ENCODE measurements at regions not wholly inside any gene's neighbourhood (a gene's known extent, or its start where the extent isn't known, plus 50 kb on each side); places are given as distances from the start of the nearest gene placed in this dataset.

DNA sequence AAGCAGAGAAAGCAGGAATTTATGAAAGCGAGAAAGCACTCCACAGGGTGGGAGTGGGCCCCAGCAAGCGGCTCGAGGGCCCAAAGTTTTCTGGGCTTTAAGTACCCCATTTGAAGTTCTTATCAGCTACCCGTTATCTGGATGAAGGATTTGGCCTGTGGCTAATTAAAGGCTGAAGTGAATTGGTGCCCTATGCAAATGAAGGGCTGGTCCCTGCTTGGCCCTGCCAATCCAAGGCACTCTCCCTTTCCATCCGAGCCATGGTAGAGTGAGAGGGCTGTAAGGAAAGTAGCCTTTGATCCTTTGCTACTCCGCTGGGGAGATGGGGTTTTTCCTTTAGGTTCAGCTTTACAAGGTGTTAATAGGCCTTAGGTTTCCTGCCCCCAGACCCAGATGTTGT lies 469.3 kb upstream of the CFAP20DC start:
- TF ChIP-seq MXI1 (conservative IDR thresholded peaks at IDR 0.05; ENCODE audit: poor library complexity, severe bottlenecking) (no peak), EZH2 (IDR thresholded peaks at IDR 0.05; ENCODE audit: borderline replicate concordance, insufficient read depth, low read length, poor library complexity, severe bottlenecking) (no peak)
- TF ChIP-seq, protein P1, sequence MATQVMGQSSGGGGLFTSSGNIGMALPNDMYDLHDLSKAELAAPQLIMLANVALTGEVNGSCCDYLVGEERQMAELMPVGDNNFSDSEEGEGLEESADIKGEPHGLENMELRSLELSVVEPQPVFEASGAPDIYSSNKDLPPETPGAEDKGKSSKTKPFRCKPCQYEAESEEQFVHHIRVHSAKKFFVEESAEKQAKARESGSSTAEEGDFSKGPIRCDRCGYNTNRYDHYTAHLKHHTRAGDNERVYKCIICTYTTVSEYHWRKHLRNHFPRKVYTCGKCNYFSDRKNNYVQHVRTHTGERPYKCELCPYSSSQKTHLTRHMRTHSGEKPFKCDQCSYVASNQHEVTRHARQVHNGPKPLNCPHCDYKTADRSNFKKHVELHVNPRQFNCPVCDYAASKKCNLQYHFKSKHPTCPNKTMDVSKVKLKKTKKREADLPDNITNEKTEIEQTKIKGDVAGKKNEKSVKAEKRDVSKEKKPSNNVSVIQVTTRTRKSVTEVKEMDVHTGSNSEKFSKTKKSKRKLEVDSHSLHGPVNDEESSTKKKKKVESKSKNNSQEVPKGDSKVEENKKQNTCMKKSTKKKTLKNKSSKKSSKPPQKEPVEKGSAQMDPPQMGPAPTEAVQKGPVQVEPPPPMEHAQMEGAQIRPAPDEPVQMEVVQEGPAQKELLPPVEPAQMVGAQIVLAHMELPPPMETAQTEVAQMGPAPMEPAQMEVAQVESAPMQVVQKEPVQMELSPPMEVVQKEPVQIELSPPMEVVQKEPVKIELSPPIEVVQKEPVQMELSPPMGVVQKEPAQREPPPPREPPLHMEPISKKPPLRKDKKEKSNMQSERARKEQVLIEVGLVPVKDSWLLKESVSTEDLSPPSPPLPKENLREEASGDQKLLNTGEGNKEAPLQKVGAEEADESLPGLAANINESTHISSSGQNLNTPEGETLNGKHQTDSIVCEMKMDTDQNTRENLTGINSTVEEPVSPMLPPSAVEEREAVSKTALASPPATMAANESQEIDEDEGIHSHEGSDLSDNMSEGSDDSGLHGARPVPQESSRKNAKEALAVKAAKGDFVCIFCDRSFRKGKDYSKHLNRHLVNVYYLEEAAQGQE (IDR thresholded peaks at IDR 0.05; ENCODE audit: borderline replicate concordance) = no peak
- H3K27me3 ChIP-seq (ENCODE audit: insufficient read depth, low read depth, low read length) = no peaks in the 10 kb centered on the region
- no peaks in the 10 kb centered on the region for H3K9me2 ChIP-seq (ENCODE audit: insufficient read depth, low read length)
- no peaks in the 10 kb centered on the region for H3F3A ChIP-seq (ENCODE audit: insufficient read depth, low read length, poor library complexity, severe bottlenecking)
- no peak overlapping the region for H3K4me2 ChIP-seq (ENCODE audit: low read length)
- H3K4me3 ChIP-seq (ENCODE audit: low read length) = no peak overlapping the region
- no peaks in the 10 kb centered on the region for H4K20me1 ChIP-seq (ENCODE audit: insufficient read depth)
- H3K9ac ChIP-seq (ENCODE audit: low read length) = no peak overlapping the region
- no peaks in the 10 kb centered on the region for H3K36me3 ChIP-seq (ENCODE audit: insufficient read depth, low read length)
- H3K79me2 ChIP-seq (replicated peaks; ENCODE audit: insufficient read depth, low read length) = no peaks in the 10 kb centered on the region
- H2AFZ ChIP-seq (ENCODE audit: low read depth, low read length) = no peak overlapping the region
- H3K9me3 ChIP-seq (ENCODE audit: low read length) = no peaks in the 10 kb centered on the region
- no peak overlapping the region for H3K27ac ChIP-seq (ENCODE audit: low read length)

DNA sequence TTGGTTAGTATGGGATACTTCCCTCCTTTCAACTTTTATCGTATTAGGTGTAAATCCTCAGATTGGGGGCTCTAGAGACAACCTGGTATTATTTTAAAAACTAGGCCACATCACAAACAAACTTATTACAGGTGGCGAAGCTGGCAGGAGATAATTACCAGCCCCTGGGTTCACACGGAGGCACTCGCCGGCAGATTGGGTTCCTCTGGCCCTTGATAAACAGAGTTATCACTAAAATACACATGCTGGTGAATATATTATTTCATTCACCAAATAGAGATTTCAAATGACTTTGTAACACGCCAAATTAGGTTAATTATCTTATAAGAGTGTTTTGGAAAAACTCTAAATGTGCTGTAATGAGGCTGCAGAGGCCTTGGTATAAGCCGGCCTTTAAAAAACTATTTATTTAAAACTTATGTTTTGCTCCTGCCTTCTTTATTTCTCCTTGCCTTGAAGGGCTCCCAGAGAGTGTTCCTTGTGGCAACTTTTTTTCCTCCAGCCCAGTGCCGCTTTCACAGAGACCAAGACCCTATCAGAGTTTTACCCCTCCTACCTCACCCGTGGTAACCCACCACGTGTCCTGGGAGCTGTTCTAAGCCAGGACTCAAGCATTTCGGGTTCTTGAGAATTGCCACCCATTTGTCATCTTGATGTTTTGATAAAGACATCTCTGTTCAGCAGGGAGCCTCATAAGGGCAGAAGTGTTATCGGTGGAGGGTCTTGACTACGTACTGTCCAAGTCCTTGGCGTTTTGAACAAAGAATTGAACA lies 468.6 kb upstream of the CFAP20DC start:
- no peaks in the 10 kb centered on the region for H3K79me2 ChIP-seq (replicated peaks; ENCODE audit: insufficient read depth, low read length)
- no peak overlapping the region for H2AFZ ChIP-seq (ENCODE audit: low read depth, low read length)
- H3K27me3 ChIP-seq (ENCODE audit: insufficient read depth, low read depth, low read length) = no peaks in the 10 kb centered on the region
- H4K20me1 ChIP-seq (ENCODE audit: insufficient read depth) = no peaks in the 10 kb centered on the region
- H3K4me2 ChIP-seq (ENCODE audit: low read length) = no peak overlapping the region
- H3K36me3 ChIP-seq (ENCODE audit: insufficient read depth, low read length) = no peaks in the 10 kb centered on the region
- no peaks in the 10 kb centered on the region for H3F3A ChIP-seq (ENCODE audit: insufficient read depth, low read length, poor library complexity, severe bottlenecking)
- H3K9me2 ChIP-seq (ENCODE audit: insufficient read depth, low read length) = no peaks in the 10 kb centered on the region
- no peak for TF ChIP-seq RAD21 (conservative IDR thresholded peaks at IDR 0.05)
- TF ChIP-seq, protein P2, sequence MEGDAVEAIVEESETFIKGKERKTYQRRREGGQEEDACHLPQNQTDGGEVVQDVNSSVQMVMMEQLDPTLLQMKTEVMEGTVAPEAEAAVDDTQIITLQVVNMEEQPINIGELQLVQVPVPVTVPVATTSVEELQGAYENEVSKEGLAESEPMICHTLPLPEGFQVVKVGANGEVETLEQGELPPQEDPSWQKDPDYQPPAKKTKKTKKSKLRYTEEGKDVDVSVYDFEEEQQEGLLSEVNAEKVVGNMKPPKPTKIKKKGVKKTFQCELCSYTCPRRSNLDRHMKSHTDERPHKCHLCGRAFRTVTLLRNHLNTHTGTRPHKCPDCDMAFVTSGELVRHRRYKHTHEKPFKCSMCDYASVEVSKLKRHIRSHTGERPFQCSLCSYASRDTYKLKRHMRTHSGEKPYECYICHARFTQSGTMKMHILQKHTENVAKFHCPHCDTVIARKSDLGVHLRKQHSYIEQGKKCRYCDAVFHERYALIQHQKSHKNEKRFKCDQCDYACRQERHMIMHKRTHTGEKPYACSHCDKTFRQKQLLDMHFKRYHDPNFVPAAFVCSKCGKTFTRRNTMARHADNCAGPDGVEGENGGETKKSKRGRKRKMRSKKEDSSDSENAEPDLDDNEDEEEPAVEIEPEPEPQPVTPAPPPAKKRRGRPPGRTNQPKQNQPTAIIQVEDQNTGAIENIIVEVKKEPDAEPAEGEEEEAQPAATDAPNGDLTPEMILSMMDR (IDR thresholded peaks at IDR 0.05; ENCODE audit: poor library complexity, severe bottlenecking) = no peak
- no peak for TF ChIP-seq EP300 (conservative IDR thresholded peaks at IDR 0.05; ENCODE audit: poor library complexity, severe bottlenecking)
- no peak for TF ChIP-seq MXI1 (conservative IDR thresholded peaks at IDR 0.05; ENCODE audit: poor library complexity, severe bottlenecking)
- no peak for TF ChIP-seq SMC3 (conservative IDR thresholded peaks at IDR 0.05; ENCODE audit: poor library complexity)
- TF ChIP-seq TAF1 (IDR thresholded peaks at IDR 0.05; ENCODE audit: low read depth) = no peak
- no peak for TF ChIP-seq EZH2 (IDR thresholded peaks at IDR 0.05; ENCODE audit: borderline replicate concordance, insufficient read depth, low read length, poor library complexity, severe bottlenecking)
- TF ChIP-seq POLR2AphosphoS5 (IDR thresholded peaks at IDR 0.05) = no peak
- TF ChIP-seq, protein P1 (IDR thresholded peaks at IDR 0.05; ENCODE audit: borderline replicate concordance) = no peak
- H3K4me3 ChIP-seq (ENCODE audit: low read length) = no peak overlapping the region
- no peaks in the 10 kb centered on the region for H3K9me3 ChIP-seq (ENCODE audit: low read length)
- no peak overlapping the region for H3K9ac ChIP-seq (ENCODE audit: low read length)
- no peak overlapping the region for H3K27ac ChIP-seq (ENCODE audit: low read length)

All from neural cell (in vitro differentiated cells).